ENCODE measurements at regions not wholly inside any gene's neighbourhood (a gene's known extent, or its start where the extent isn't known, plus 50 kb on each side); places are given as distances from the start of the nearest gene placed in this dataset.

DNA sequence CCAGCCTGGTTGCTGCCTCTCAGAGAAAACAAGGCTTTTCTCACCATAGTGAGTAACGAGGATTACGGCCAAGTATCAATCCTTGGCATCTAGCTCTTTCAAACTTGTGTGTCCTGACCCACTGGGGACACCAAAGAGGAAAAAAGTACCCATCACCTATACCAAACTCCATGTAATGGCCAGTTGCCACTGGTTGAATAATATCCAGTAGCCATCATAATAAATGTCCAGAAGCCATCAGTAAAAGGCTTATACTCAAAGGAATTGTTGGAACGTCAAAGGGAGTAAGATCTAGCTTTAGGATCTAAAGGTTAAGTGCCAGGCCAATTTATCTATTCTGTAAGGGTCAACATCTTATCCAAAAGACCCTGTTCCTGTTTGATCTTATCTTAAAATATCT, 91.1 kb downstream of the PTPRS start:
- TF ChIP-seq, protein P1, sequence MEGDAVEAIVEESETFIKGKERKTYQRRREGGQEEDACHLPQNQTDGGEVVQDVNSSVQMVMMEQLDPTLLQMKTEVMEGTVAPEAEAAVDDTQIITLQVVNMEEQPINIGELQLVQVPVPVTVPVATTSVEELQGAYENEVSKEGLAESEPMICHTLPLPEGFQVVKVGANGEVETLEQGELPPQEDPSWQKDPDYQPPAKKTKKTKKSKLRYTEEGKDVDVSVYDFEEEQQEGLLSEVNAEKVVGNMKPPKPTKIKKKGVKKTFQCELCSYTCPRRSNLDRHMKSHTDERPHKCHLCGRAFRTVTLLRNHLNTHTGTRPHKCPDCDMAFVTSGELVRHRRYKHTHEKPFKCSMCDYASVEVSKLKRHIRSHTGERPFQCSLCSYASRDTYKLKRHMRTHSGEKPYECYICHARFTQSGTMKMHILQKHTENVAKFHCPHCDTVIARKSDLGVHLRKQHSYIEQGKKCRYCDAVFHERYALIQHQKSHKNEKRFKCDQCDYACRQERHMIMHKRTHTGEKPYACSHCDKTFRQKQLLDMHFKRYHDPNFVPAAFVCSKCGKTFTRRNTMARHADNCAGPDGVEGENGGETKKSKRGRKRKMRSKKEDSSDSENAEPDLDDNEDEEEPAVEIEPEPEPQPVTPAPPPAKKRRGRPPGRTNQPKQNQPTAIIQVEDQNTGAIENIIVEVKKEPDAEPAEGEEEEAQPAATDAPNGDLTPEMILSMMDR (IDR thresholded peaks at IDR 0.05; ENCODE audit: insufficient read depth, low read depth, low read length): no peak
- no peak for TF ChIP-seq EZH2 (IDR thresholded peaks at IDR 0.05; ENCODE audit: insufficient read depth, low read length)

Data from astrocyte (in vitro differentiated cells and primary cell).